ENCODE measurements at regions not wholly inside any gene's neighbourhood (a gene's known extent, or its start where the extent isn't known, plus 50 kb on each side); places are given as distances from the start of the nearest gene placed in this dataset.
"Not testable (repeated sequence)": the region's sequence is repeated elsewhere in the genome, so short reads cannot be mapped to it uniquely, and the experiment has no call there.

GRCh38 chr6:139882977-139883728, 508.7 kb upstream of the CITED2 start:
- DNase-seq: peak; percentile 12 to 28

DNA sequence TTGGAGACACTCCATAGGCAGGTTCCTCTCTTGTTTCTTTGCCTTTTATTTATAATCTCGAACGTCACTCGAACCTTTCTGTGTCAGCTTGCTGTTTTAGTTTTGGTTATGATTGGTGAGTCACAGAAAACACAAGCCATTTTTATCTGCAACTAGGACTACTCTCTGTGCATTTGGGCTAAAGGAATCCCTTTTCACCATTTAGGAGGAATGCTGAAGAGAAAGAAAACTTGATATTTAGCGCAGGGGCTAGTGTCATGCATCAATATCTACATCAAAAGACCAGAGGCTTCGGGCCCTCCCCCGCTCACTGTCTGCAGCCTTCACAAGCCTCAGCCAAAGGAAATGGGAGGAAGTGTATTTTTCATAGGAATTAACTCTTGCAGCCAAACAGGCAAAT, 507.8 kb upstream of the CITED2 start:
- DNase-seq: peak in 1 of 2 experiments; percentile 20

DNA sequence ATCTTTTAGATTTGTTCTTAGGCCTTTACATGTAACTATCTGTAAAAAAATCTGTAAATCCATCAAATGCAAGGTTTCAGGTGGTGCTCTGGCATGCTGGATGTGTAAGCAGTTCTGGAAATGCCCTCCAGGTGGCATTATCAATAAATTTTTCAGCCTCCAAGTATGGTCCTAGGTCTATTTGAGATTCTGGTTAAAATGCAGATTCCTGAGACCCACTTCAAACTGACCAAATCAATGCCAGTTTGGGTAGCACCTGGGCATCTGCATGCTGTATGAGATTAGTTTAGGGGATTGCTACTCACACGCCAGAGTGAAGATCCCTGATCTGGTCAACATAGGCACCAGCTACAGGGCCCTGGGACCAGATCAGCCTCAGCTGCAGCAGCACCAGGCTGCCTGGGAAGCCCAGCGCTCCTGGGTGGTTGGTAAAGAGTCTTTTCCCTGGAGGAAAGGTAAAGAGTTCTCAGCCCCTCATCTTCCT, 507.3 kb upstream of the CITED2 start:
- peak; percentile 72 to 76 for DNase-seq

- DNase-seq: peak; percentile 15 to 23
Observed at GRCh38 chr6:139881236-139881635, 506.8 kb upstream of the CITED2 start.

GRCh38 chr6:139879823-139880356, 505.4 kb upstream of the CITED2 start:
- DNase-seq: no peak

- not testable (repeated sequence) for DNase-seq
Observed at GRCh38 chr6:139879241-139879640, 504.8 kb upstream of the CITED2 start.

GRCh38 chr6:139877828-139878405, 503.5 kb upstream of the CITED2 start:
- DNase-seq: no peak

- no peak for DNase-seq
Observed at GRCh38 chr6:139872665-139873064, 498.2 kb upstream of the CITED2 start.

- no peak for DNase-seq
Observed at GRCh38 chr6:139871803-139872510, 497.5 kb upstream of the CITED2 start.

GRCh38 chr6:139871165-139871710, 496.8 kb upstream of the CITED2 start:
- DNase-seq: no peak

DNA sequence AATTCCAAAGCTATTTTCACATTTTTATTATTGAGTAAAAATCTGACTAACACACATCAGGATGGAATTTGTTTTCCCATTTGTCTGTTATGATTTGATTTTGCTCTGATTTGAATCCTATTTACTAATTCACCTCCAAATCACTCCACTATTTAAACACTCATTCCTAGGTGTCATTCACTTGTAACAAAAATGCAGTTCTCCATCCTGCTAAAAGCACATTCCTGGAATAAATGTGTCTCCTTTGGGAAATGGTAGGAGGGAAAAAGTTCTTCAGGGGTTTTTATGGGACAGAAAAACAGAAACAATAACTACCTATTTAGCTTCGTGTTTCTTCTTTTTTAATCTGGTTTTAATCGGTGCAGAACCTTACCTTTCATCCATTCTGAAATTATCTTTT, 494.1 kb upstream of the CITED2 start:
- DNase-seq: no peak

DNA sequence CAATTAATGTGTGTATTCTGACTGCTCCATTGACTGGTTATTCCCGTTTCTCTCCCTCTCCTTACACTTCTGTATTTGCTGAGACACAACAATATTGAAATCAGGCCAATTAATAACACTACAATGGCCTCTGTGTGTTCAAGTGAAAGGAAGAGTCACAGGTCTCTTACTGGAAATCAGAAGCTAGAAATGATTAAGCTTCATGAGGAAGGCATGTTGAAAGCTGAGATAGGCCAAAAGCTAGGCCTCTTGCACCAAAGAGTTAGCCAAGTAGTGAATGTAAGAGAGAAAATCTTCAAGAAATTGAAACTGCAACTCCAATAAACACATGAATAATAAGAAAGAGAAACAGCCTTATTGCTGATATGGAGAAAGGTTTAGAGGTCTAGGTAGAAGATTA, 489.5 kb upstream of the CITED2 start:
- DNase-seq: no peak

DNA sequence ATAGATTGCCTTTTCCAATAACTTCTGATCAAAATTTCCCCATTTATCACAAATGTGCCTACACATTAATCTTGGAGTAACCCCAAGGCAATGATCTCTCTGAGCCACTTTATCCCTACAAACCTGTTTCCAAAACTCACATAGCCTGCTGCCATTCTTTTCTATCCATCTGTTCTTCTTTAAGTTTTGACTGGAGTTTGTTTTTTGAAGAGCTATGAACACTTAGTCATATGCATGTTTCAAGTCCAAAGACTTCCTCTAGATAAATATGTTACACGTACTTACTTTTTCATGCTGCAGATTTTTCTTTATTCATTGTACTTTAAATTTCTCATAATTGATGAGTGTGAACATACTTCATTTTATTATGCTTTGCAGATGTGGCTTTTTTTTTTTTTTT, 488.9 kb upstream of the CITED2 start:
- DNase-seq: no peak

DNA sequence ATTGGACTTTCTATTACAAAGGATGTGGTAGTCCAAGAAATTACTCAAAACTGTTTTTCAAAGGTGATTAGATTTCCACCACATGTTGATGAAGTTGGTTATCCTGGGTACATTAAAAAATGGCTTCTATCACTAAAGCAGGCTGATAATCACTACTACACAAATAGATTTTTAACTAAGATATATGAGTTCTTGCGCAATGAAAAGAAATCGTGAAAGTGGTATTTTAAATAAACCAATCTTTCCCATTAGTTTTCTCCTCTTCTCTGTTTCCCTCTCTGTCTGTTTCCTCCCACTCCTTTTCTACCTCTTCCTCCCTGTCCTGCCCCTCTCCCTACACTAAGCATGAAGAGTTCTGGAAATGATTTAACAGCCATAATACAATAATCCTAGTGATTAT, 487.9 kb upstream of the CITED2 start:
- no peak for DNase-seq

- DNase-seq: no peak
Observed at GRCh38 chr6:139860203-139860602, 485.8 kb upstream of the CITED2 start.

- DNase-seq: no peak
Observed at GRCh38 chr6:139858429-139858828, 484.0 kb upstream of the CITED2 start.

GRCh38 chr6:139857143-139857542, 482.7 kb upstream of the CITED2 start:
- no peak for DNase-seq

DNA sequence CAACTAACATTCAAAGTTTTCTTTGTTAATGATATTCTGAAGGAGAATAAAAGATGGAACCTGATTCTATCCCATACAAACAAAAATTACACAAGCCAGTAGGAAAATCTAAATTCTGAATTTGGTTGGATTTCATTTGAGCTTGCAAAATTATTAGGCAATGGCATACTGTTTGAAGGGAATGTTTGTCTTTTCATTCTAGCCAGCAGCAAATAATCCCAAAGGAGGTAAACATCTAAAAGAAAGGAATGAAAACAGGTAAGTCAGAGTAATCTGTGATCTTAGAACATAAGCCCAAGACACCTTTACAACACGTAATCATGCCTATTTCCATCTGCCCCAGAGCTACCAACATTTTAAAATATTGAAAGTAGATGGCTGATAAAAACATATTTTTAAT, 482.1 kb upstream of the CITED2 start:
- no peak for DNase-seq

DNA sequence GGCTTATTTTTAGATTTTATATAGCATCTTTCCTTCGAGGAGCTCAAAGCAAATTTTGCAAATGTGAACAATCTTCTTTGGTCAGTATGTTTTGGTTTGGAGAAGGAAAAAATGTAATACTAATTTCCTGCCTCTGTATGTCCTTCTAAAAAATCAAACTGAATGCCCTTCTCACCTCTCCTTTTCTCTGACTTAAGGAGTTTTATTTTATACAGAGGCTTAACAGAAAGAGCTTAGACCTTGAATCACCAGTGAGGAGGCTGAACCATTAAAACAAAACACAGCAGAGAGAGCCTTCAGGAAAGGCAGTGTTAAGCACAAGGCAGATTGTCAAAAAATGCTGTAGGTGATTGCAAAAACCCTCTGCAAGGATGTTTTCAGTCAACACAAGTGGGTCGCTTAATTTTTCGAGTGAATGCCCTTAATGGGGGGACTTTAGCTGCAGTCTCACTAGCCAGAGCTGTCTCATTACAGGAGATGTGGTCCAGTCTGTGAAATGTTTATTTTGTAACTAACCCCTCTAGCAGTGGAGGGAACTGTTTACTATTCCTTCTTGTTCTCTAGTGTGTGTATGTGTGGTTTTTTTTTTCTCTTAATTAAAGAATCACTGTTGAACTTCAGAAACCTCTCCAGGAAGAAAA, 481.3 kb upstream of the CITED2 start:
- DNase-seq: peak in 1 of 2 experiments; percentile 24

GRCh38 chr6:139853302-139853992, 479.0 kb upstream of the CITED2 start:
- no peak for DNase-seq

DNA sequence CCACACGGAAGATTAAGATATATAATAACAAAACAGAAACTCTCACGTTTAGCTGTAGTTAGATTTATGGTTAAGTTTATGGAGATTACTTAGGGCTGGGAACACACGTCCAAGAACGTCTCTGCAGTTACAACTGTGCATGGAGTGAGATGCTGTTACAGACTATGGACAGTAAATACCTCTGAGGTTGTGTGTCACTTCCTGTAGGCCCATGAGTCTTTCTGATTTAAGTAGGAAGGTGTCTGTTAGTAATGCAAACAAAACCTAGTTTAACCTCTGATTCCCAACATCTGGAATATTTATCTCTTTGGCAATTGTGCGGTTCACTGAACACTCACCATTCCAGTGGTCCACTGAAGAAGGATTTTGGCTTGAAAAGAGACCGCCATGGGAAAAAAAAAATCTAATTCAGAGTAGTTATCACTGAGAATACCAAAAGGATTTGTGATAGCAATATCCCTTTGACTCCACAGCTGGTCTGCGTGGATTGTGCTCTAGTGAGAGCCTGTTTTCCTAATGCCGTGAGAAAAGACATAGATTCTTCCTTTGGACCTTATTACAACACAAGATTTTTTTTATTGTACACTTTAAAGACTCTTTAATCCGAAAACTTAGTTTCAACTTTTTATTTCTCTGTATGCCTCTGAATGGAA, 478.2 kb upstream of the CITED2 start:
- no peak for DNase-seq

DNA sequence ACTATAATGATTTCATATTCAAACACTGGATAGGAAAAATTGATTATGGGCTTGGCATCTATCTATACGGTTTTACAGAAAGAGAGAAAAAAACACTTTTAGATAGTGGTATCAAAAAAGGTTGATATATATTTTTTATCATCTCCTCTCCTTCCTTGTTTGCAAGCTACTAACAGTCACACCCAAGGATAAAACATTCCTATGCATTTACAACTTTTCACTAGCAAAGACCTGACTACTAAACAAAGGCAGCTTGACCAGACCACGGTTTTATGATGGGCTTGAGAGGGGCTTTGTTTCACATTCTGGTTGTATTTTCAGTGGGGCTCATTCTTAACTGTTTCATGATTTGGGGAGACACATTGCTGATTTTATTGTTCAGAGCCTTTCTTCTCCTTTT, 477.6 kb upstream of the CITED2 start:
- DNase-seq: no peak

All from SHP77 (cell line).